ENCODE measurements at regions not wholly inside any gene's neighbourhood (a gene's known extent, or its start where the extent isn't known, plus 50 kb on each side); places are given as distances from the start of the nearest gene placed in this dataset.

DNA sequence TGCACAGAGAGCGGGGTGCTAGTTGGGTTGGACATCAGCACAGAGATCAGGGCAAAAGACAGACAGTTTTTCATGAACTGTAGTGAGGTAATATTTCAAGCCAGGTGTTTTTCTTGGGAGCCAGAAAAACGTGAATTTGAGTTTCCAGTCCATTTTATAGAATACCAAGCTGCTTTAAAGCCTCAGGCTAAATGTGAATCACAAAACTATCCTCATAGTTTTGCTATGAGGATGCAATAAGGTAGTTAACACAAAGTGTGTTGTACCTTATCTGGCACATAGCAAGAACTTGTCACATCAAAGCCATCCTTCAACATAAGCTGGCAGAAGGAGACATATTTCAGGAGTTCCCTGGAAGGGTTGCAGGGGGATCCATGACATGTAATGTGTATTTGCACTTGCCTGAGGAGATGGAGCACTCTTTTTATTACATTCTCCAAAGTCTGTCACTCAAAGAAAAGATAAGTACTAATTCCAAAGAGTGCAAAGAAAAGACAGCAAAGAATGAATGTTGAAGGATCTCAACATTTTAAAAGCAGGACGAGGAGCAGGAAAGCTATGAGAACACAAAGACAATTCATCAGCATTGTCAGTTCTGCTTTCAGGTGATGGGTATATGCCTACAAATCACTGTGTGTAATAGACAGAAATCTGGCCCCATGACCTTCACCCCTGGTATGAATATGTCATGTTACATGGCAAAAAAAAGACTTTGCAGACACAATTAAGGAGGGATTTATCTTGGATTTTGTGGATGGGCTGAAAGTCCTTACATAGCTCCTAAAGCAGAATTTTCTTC is 1046.4 kb downstream of the NTRK3 start:
- TF ChIP-seq, protein P1, sequence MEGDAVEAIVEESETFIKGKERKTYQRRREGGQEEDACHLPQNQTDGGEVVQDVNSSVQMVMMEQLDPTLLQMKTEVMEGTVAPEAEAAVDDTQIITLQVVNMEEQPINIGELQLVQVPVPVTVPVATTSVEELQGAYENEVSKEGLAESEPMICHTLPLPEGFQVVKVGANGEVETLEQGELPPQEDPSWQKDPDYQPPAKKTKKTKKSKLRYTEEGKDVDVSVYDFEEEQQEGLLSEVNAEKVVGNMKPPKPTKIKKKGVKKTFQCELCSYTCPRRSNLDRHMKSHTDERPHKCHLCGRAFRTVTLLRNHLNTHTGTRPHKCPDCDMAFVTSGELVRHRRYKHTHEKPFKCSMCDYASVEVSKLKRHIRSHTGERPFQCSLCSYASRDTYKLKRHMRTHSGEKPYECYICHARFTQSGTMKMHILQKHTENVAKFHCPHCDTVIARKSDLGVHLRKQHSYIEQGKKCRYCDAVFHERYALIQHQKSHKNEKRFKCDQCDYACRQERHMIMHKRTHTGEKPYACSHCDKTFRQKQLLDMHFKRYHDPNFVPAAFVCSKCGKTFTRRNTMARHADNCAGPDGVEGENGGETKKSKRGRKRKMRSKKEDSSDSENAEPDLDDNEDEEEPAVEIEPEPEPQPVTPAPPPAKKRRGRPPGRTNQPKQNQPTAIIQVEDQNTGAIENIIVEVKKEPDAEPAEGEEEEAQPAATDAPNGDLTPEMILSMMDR (IDR thresholded peaks at IDR 0.05): no peak
- ATAC-seq (ENCODE audit: low FRiP score): no peak
- DNase-seq (ENCODE audit: low spot score): no peak

DNA sequence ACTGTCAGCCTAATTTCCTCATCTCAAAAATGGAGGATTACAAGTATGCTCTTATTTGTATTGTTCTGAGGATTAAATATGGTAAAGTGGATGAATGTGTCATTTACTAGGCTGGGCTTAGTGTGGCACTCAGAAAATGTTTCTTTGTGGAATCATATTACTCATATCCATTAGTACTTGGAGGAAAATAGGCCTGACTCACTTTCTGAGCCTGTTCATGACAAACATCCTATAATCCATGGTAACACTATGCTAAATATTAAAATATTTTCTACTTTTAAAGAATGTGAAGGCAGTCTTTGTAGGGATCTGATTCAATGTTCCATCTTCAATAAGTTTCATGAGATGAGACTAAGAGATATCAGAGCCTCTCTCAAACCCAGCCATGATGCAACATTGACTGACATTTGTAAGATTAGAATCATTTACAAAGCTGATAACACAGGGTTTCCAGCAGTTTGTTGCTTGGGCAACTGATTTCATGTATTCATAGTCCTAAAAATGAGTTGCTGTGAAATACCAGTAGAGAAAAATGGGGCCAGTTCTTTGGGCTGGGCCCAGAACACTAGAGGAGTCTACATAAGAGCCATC is 1048.5 kb downstream of the NTRK3 start:
- TF ChIP-seq, protein P1 (IDR thresholded peaks at IDR 0.05): no peak

DNA sequence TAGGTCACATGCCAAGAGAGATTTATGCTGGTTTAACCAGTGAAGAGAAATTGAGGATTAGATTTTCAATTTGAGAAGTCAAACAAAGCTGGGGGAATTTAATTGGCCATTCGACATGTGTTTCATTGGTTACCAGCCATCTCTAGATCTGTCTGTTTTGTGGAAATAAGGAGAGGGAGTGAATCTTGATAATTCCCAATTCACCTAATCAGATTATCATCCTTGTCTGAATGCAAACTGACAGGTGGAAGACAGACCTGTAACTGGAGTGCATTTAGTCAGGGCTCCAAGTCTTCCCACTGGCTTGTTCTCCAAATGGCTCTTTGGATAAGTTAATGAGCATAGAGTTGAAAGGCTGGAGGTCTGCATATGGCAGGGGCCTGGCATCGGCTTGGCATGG is 1049.3 kb downstream of the NTRK3 start:
- no peak for ATAC-seq (ENCODE audit: low FRiP score)
- DNase-seq (ENCODE audit: low spot score): no peak
- TF ChIP-seq, protein P1 (IDR thresholded peaks at IDR 0.05): no peak

More for the DNA sequence above, 1048.5 kb downstream of the NTRK3 start:
- ATAC-seq (ENCODE audit: low FRiP score) (no peak), DNase-seq (ENCODE audit: low spot score) (no peak)

DNA sequence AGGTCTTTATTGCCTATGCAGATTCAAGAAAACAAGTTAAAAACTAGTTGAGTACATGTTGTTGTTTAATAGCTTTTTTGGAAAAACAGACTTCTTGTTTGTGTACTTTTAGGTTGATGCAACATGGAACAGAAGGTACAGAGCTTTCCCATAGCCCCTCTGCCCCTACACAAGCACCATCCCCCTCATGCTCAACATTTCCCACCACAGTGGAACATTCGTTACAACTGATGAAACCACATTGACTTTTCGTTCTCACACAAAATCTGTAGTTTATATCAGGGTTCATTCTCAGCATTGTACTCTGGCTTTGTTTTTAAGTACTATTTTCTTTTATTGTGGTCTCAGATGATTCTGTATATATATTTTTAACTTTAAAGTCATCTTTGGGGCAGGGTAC is 1054.6 kb downstream of the NTRK3 start:
- TF ChIP-seq, protein P1 (IDR thresholded peaks at IDR 0.05): no peak
- DNase-seq (ENCODE audit: low spot score) (no peak), ATAC-seq (ENCODE audit: low FRiP score) (no peak)

DNA sequence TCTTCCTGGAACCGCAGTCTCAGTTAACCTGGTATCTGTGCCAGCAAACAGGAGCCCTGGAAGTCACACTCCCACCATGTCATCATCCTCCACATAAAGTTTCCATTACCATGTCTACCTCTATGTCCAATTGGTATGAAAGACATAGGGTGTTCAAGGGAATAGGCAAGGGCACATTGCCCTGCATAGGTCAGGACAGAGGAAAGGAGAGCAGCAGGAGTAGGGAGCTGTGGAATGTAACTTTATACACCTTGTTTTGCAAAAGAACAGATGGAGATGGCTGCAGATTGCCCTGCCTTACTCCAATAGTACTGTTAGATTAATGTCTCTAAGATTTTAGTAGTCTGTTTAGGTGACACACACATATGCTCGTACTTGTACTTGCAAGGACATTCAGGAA is 1056.4 kb downstream of the NTRK3 start:
- TF ChIP-seq, protein P1 (IDR thresholded peaks at IDR 0.05): no peak
- ATAC-seq (ENCODE audit: low FRiP score) (no peak), DNase-seq (ENCODE audit: low spot score) (no peak)

DNA sequence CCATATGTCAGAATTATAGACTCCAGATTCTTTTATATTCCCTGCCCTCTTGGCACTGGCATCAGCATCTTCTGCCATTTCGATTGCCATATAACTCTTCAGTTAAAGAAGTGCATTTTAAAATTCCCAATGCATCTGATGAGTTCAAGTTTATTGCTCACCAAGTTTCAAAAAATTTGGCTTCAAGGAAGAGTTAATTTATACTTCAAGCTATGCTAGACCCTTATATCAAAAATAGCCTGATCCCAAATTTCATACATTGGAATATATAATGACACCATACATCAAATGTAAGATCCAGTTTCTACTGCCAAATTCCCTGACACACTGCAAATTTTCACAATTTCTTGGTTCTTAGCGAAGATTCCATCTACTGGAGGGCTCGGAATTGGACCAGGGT is 1058.6 kb downstream of the NTRK3 start:
- DNase-seq (ENCODE audit: low spot score) (no peak), ATAC-seq (ENCODE audit: low FRiP score) (no peak)
- TF ChIP-seq, protein P1 (IDR thresholded peaks at IDR 0.05): no peak

DNA sequence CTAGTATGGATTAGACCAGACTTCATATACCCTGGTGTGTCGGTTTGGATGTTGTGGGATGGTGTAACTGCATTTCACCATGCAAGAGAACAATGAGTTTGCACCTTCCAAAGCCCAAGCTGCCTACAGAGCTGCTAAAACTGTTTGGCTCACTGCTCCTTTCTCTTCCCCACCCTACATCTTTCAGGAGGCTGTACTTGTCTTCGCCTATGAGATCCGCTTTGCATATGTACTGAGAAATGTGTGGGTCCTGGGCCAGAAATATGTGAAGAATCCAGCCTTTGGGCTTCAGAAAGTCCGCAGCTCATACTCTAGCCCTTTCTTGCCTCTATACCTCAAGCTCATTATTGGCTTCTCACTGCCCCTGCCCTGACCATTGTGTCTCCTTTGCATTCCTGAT is 1060.0 kb downstream of the NTRK3 start:
- DNase-seq (ENCODE audit: low spot score) (no peak), ATAC-seq (ENCODE audit: low FRiP score) (no peak)
- TF ChIP-seq, protein P1 (IDR thresholded peaks at IDR 0.05): no peak

Measured in omental fat pad (tissue), 3 donors.